AG09309 (cell line): ENCODE measurements at regions not wholly inside any gene's neighbourhood (a gene's known extent, or its start where the extent isn't known, plus 50 kb on each side); places are given as distances from the start of the nearest gene placed in this dataset.

Experiments used
- DNase-seq: peaks from one replicate; pipeline ENCODE4 v3.0.0-alpha.2; 2010; ENCODE audit warnings: low read depth
- H3K4me3 ChIP-seq: 2 replicates; pipeline ENCODE4 v1.5.1; 2011; ENCODE audit warnings: mild to moderate bottlenecking, low read depth, low read length, moderate library complexity; ENCODE audit not compliant: control insufficient read depth
- TF ChIP-seq, protein P1 (sequence below): IDR thresholded peaks from 2 replicates; pipeline ENCODE4 v1.5.1; 2011; ENCODE audit warnings: mild to moderate bottlenecking, low read depth, low read length, inconsistent platforms; ENCODE audit not compliant: insufficient read depth, control insufficient read depth; ENCODE audit errors: missing control alignments

DNA sequence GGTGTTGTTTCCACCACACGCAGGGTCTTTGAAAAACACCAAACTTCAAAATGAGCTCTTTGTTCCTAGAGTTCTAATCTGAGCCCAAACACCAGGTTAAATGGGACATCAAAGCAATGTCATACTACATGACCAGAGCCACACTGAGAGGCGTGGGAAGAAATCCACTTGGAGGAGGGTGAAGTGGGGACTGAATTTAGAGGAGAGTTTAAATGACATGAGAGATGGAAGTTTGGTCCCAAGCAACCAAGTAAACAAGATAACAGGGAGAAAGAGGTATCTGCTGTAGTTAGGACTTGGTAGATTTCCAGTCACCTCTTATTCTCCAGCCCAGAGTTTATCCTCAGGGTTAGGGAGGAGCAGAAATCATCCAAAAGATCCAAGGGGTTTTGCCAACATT lies 290.9 kb upstream of the FAM78B start:
- DNase-seq = no peak
- TF ChIP-seq, protein P1, sequence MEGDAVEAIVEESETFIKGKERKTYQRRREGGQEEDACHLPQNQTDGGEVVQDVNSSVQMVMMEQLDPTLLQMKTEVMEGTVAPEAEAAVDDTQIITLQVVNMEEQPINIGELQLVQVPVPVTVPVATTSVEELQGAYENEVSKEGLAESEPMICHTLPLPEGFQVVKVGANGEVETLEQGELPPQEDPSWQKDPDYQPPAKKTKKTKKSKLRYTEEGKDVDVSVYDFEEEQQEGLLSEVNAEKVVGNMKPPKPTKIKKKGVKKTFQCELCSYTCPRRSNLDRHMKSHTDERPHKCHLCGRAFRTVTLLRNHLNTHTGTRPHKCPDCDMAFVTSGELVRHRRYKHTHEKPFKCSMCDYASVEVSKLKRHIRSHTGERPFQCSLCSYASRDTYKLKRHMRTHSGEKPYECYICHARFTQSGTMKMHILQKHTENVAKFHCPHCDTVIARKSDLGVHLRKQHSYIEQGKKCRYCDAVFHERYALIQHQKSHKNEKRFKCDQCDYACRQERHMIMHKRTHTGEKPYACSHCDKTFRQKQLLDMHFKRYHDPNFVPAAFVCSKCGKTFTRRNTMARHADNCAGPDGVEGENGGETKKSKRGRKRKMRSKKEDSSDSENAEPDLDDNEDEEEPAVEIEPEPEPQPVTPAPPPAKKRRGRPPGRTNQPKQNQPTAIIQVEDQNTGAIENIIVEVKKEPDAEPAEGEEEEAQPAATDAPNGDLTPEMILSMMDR = no peak

DNA sequence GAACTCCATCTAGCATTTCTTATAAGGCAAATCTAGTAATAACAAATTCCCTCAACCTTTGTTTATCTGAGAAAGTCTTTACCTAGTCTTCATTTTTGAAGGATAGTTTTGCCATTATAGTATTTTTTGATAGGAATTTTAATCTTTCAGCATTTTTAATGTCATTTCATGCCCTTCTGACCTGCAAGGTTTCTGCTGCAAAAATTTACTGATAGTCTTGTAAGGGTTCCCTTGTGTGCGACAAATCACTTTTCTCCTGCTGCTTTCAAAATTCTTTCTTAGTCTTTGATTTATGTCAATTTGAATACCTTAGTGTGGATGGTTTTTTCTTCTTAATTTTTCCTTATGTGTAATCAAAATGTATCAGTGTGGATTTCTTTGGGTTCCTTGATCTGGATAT lies 297.5 kb upstream of the FAM78B start:
- no peak for DNase-seq
- H3K4me3 ChIP-seq = no peak overlapping the region
- TF ChIP-seq, protein P1 = no peak

More for the DNA sequence above, 290.9 kb upstream of the FAM78B start:
- H3K4me3 ChIP-seq = no peak overlapping the region

DNA sequence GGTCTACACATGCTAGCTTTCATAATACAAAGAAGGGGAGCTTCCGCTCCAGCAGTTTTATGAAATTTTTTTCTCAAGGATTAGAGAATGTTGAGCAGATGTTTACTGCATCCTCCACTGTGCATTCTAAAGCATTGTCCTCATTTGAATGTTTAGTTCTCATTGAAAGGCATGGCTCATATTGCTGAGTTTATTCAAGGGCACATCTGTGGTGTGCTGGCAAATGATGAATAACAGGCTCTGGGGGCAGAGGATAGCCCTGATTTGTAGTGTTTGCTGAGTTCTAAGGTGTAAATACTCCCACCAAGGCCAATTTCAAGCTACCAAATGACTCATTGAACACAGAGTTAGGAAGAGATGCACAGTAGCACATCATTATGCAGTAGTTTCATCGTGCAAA lies 303.2 kb upstream of the FAM78B start:
- no peak overlapping the region for H3K4me3 ChIP-seq
- no peak for DNase-seq
- TF ChIP-seq, protein P1 = no peak

DNA sequence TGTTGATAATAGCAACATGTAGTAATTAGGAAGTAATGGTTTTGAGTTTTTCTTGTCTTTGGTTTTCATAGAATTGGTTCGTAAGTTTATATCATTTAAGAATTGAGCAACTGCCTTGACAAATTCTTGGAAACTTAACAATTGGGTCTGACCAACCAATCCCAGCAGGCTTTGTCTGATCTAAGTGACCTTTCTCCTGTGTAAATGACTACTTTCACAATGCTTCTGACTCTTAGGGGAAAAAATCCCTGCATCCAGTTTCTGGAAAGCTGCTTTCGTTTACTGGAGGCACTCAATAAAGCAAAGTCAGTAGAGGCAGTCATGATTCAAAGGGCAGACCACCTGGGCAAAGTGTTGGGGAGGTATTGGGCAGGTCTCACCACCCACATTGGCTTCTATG lies 303.6 kb upstream of the FAM78B start:
- no peak overlapping the region for H3K4me3 ChIP-seq
- no peak for DNase-seq
- TF ChIP-seq, protein P1 = no peak

DNA sequence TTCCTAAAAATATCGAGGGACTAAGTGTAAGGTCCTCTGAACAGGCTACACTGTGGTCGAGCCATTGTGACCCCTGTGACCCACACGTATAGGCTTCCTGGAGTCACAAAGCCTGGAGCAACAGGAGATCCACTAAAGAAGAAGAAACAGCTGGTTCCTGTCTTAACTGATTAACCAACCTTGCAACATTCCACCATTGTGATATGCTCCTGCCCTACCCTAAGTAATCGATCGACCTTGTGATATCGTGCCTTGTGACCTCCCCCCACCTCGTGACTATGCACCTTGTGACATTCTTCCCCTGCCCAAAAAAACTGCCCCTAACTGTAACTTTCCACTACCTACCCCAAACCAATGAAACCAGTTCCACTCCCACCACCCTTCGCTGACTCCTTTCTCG lies 304.6 kb upstream of the FAM78B start:
- no peak for DNase-seq
- TF ChIP-seq, protein P1 = no peak
- no peak overlapping the region for H3K4me3 ChIP-seq

DNA sequence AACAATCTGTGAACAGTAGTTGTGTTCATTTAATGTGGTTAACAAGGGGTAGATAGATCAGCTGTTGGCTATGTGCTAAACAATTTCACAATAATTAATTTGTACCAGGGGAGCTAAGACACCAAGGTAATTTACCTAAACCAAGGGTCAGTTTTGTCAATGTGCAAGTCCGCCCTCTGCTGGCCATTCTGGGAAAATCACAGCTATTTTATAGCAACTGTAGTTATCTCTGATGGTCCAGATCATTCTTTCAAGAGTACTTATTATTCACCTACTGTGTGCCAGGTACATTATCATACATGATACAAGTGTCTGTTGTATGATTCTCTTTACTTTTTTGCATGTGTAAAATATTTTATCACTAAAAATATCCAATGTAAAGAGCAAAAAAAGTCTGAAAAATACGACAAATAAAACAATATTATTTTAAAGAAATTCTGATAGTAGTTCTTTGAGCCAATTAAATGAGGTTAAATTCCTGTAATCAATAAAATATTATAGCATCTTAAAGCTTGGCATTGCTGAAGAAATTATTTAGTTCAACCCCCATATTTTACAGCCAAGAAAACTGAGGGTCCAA lies 312.3 kb upstream of the FAM78B start:
- no peak for DNase-seq
- no peak overlapping the region for H3K4me3 ChIP-seq
- TF ChIP-seq, protein P1 = peak; percentile 69

DNA sequence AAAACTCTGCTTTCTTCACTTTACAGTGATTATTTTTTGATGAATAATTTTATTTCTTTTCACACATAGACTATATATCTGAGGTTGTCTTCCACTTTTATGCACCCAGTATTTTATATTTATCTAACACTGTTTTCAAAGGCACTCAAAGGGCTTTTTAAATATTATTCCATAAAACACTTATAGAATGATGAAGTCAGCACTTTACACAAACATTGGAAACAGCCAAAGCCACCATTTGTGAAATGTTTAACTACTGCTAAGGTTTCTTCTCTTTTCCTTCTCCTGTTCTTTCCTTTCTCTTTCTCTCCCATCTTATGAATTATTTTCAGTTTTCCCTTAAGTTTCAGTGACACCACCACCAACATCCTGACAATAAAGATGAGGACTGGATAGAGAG lies 317.7 kb upstream of the FAM78B start:
- TF ChIP-seq, protein P1 = no peak
- H3K4me3 ChIP-seq = no peak overlapping the region
- no peak for DNase-seq
